ENCODE measurements at regions not wholly inside any gene's neighbourhood (a gene's known extent, or its start where the extent isn't known, plus 50 kb on each side); places are given as distances from the start of the nearest gene placed in this dataset.

DNA sequence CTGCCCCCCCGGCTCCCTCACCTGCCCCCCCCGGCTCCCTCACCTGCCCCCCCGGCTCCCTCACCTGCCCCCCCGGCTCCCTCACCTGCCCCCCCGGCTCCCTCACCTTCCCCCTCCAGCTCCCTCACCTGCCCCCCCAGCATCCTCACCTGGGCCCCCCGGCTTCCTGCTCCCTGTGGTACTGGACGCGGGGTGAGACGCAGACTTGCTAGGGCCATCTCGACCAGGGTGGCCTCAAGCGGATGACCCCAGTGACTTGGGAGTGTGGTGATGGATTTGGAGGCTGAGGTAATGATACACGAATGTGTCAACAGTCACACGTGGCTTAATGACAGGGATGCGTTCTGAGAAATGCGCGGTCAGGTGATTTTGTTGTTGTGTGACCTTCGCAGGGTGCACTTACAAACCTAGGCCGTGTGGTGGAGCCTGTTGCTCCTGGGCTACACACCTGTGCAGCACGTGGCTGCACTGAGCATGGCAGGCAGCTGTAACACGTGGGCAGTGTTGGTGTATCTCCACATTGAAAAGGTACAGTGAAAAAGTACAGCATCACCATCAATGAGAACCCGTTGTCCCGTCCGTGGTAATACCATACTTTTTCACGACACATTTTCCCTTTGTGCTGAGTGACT lies 197.8 kb downstream of the TEX29 start:
- Histone ChIP-seq H3K27me3 (ENCODE audit: control insufficient read depth, insufficient read depth, low read length) (no peaks in the 10 kb centered on the region), H3K9me3 (ENCODE audit: control insufficient read depth, low read length) (no peaks in the 10 kb centered on the region), H3K36me3 (ENCODE audit: control insufficient read depth, insufficient read depth, low read length) (no peaks in the 10 kb centered on the region), H3K79me2 (no peaks in the 10 kb centered on the region), H3K4me1 (peaks cover 7% of the 10 kb centered on the region), H2AFZ (no peak overlapping the region), H3K4me3 (ENCODE audit: low read depth, low read length) (no peak overlapping the region), H3K27ac (no peak overlapping the region), H3K4me2 (ENCODE audit: low read length) (no peak overlapping the region), H3K9ac (no peak overlapping the region)
- TF ChIP-seq, protein P1, sequence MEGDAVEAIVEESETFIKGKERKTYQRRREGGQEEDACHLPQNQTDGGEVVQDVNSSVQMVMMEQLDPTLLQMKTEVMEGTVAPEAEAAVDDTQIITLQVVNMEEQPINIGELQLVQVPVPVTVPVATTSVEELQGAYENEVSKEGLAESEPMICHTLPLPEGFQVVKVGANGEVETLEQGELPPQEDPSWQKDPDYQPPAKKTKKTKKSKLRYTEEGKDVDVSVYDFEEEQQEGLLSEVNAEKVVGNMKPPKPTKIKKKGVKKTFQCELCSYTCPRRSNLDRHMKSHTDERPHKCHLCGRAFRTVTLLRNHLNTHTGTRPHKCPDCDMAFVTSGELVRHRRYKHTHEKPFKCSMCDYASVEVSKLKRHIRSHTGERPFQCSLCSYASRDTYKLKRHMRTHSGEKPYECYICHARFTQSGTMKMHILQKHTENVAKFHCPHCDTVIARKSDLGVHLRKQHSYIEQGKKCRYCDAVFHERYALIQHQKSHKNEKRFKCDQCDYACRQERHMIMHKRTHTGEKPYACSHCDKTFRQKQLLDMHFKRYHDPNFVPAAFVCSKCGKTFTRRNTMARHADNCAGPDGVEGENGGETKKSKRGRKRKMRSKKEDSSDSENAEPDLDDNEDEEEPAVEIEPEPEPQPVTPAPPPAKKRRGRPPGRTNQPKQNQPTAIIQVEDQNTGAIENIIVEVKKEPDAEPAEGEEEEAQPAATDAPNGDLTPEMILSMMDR (IDR thresholded peaks at IDR 0.05) = peak; percentile 21

DNA sequence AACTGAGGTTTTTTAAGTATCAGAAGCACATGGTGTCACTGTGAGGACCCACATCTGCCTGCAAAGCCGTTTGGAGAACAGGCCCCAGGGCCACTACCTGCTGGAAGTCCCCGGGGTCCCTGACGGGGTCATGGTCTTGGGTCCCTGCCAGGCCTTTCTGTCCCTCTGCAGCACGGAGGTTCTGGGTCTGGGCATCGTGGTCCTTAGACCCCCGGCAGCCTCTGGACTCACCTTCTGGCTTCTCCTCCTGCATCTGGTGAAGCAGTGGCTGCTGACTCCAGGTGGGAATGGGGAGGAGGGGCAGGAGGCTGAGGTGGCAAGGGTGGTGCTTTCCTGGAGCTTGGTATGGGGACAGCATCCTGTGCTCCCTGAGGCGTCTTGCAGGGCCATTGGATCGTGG lies 198.6 kb downstream of the TEX29 start:
- no peaks in the 10 kb centered on the region for H3K27me3 ChIP-seq (ENCODE audit: control insufficient read depth, insufficient read depth, low read length)
- TF ChIP-seq, protein P1 (IDR thresholded peaks at IDR 0.05) = no peak
- no peaks in the 10 kb centered on the region for H3K9me3 ChIP-seq (ENCODE audit: control insufficient read depth, low read length)
- H2AFZ ChIP-seq = no peak overlapping the region
- H3K4me3 ChIP-seq (ENCODE audit: low read depth, low read length) = no peak overlapping the region
- H3K9ac ChIP-seq = no peak overlapping the region
- peaks cover 7% of the 10 kb centered on the region for H3K4me1 ChIP-seq
- H3K4me2 ChIP-seq (ENCODE audit: low read length) = no peak overlapping the region
- H3K79me2 ChIP-seq = no peaks in the 10 kb centered on the region
- no peak overlapping the region for H3K27ac ChIP-seq
- H3K36me3 ChIP-seq (ENCODE audit: control insufficient read depth, insufficient read depth, low read length) = no peaks in the 10 kb centered on the region

DNA sequence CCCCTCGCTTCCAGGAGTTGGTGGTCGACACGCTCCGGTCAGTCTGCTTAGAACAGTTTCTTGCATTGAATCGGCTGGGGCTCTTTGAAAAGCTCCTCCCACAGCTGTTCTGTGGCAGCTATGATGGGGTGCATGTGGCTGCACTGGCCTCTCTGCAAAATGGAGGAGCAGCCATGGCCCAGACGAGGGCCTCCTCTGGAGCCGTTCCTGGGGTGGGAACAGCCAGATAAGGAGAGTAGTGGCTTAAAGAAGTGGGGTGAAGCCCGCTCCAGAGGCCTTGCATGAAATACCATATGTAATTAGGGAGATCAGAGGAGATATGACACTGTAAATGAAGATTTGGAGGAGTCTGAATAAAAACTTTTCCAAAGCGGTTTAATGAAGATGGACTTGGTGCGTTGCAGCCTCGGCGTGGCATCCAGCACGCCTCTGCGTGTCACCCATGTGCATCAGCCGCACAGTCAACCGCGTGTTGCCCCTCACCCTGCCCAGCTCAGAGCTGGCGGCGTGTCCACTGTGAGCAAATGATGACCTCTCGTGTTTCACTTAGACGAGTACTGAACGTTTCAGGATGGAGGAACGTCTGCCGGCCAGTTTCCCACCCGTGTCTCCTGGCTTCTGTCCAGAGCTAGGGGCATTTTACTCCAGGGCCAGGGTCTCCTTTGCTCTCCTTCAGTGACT lies 199.2 kb downstream of the TEX29 start:
- Histone ChIP-seq H3K4me1 (peaks cover 7% of the 10 kb centered on the region), H2AFZ (no peak overlapping the region), H3K9ac (no peak overlapping the region), H3K4me3 (ENCODE audit: low read depth, low read length) (no peak overlapping the region), H3K4me2 (ENCODE audit: low read length) (no peak overlapping the region), H3K27me3 (ENCODE audit: control insufficient read depth, insufficient read depth, low read length) (no peaks in the 10 kb centered on the region), H3K27ac (no peak overlapping the region), H3K79me2 (no peaks in the 10 kb centered on the region), H3K9me3 (ENCODE audit: control insufficient read depth, low read length) (no peaks in the 10 kb centered on the region), H3K36me3 (ENCODE audit: control insufficient read depth, insufficient read depth, low read length) (no peaks in the 10 kb centered on the region)
- TF ChIP-seq, protein P1 (IDR thresholded peaks at IDR 0.05) = no peak

DNA sequence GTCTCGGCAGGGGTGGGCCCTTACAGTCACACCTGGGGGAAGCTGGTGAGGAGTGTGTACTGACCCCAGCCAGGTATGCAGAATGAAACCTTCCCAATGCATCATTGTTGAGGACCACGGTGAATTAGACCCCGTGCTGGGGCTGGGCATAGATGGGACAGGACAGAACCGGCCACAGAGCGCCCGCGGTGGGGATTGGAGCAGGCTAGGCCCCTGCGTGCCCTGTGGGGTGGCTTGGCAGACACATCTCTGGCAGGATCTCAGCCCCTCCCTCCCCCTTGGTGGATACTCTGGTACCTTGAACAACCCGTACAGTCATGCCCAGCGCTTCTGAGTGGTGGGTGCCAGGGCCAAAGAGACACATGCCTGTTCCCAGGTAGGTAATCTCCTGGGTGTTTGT lies 200.6 kb downstream of the TEX29 start:
- no peak overlapping the region for H3K4me2 ChIP-seq (ENCODE audit: low read length)
- H3K27ac ChIP-seq = no peak overlapping the region
- TF ChIP-seq, protein P1 (IDR thresholded peaks at IDR 0.05) = no peak
- no peaks in the 10 kb centered on the region for H3K9me3 ChIP-seq (ENCODE audit: control insufficient read depth, low read length)
- H3K36me3 ChIP-seq (ENCODE audit: control insufficient read depth, insufficient read depth, low read length) = no peaks in the 10 kb centered on the region
- H3K27me3 ChIP-seq (ENCODE audit: control insufficient read depth, insufficient read depth, low read length) = no peaks in the 10 kb centered on the region
- H3K4me3 ChIP-seq (ENCODE audit: low read depth, low read length) = no peak overlapping the region
- H2AFZ ChIP-seq = no peak overlapping the region
- H3K79me2 ChIP-seq = no peaks in the 10 kb centered on the region
- H3K9ac ChIP-seq = no peak overlapping the region
- peaks cover 7% of the 10 kb centered on the region for H3K4me1 ChIP-seq
